OCI-LY3 (cell line): ENCODE measurements at regions not wholly inside any gene's neighbourhood (a gene's known extent, or its start where the extent isn't known, plus 50 kb on each side); places are given as distances from the start of the nearest gene placed in this dataset.

ENCODE experiments used
- H2AFZ ChIP-seq: fragments of 200-600, 300-600 bp; shearing (Covaris generic); 2 replicates; pipeline ENCODE4 v1.6.0; 2014; ENCODE audit warnings: antibody characterized with exemption, low read depth, low read length
- H3K27ac ChIP-seq: fragments of 200-600, 300-600 bp; sonication (generic); 2 replicates; pipeline ENCODE4 v1.5.1; 2014; ENCODE audit warnings: mild to moderate bottlenecking, low read length, moderate library complexity, mixed read lengths
- H3K27me3 ChIP-seq: fragments of 200-600, 300-600 bp; sonication (generic); 2 replicates; pipeline ENCODE4 v1.6.1; 2014; ENCODE audit warnings: low read depth, low read length, mixed read lengths
- H3K36me3 ChIP-seq: fragments of 200-600, 300-600 bp; sonication (generic); replicated peaks from 2 replicates; pipeline ENCODE3; 2014; ENCODE audit warnings: low read depth, low read length, mixed read lengths
- H3K4me1 ChIP-seq: fragments of 300-600, 200-600 bp; sonication (generic); 2 replicates; pipeline ENCODE4 v1.6.1; 2014; ENCODE audit warnings: low read length, mixed read lengths
- H3K4me2 ChIP-seq: fragments of 200-600, 300-600 bp; sonication (generic); 2 replicates; pipeline ENCODE4 v1.6.1; 2014; ENCODE audit warnings: low read length, mixed read lengths
- H3K4me3 ChIP-seq: fragments of 300-600, 200-600 bp; sonication (generic); 2 replicates; pipeline ENCODE4 v1.5.1; 2014; ENCODE audit warnings: antibody characterized with exemption, mild to moderate bottlenecking, low read length, moderate library complexity
- H3K79me2 ChIP-seq: fragments of 300-600, 200-600 bp; shearing (Covaris generic); 2 replicates; pipeline ENCODE4 v1.6.1; 2014; ENCODE audit warnings: mild to moderate bottlenecking, low read length, mixed read lengths
- H3K9ac ChIP-seq: fragments of 300-600, 200-600 bp; shearing (Covaris generic); 2 replicates; pipeline ENCODE4 v1.6.0; 2014; ENCODE audit warnings: mild to moderate bottlenecking, low read length, moderate library complexity
- H3K9me3 ChIP-seq: fragments of 200-600, 300-600 bp; shearing (Covaris generic); 2 replicates; pipeline ENCODE4 v1.6.1; 2014; ENCODE audit warnings: low read length, mixed read lengths; ENCODE audit not compliant: insufficient read depth
- H4K20me1 ChIP-seq: fragments of 200-600, 300-600 bp; sonication (generic); 2 replicates; pipeline ENCODE4 v1.6.1; 2016; ENCODE audit warnings: low read length, mixed read lengths; ENCODE audit not compliant: insufficient read depth
- EZH2phosphoT487 ChIP-seq: fragments of 200-600 bp; shearing (Covaris generic); IDR thresholded peaks from 2 replicates; pipeline ENCODE4 v1.6.1; 2018; ENCODE audit warnings: antibody characterized with exemption, mixed run types, low read depth
- TF ChIP-seq, protein P1 (sequence below): fragments of 200-600, 300-600 bp; sonication (generic); IDR thresholded peaks from 2 replicates; pipeline ENCODE4 v1.5.1; 2014; ENCODE audit warnings: antibody characterized with exemption, low read length, low read depth

DNA sequence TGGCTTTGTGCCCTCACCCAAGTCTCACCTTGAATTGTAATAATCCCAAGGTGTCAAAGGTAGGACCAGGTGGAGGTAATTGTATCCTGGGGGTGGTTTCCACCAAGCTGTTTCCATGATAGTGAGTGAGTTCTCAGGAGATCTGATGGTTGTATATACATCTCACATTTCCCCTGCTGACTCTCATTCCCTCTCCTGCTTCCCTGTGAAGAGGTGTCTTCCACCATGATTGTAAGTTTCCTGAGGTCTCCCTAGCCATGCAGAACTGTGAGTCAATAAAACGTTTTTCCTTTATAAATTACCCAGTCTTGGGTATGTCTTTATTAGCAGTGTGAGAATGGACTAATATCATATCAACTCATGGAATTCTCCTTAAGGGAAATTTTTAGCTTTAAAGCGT is 302.6 kb downstream of the LIG4 start:
- H2AFZ ChIP-seq, result no peak overlapping the region
- H3K4me3 ChIP-seq, result no peak overlapping the region
- no peaks in the 10 kb centered on the region for H3K4me1 ChIP-seq
- TF ChIP-seq EZH2phosphoT487, result no peak
- TF ChIP-seq, protein P1, sequence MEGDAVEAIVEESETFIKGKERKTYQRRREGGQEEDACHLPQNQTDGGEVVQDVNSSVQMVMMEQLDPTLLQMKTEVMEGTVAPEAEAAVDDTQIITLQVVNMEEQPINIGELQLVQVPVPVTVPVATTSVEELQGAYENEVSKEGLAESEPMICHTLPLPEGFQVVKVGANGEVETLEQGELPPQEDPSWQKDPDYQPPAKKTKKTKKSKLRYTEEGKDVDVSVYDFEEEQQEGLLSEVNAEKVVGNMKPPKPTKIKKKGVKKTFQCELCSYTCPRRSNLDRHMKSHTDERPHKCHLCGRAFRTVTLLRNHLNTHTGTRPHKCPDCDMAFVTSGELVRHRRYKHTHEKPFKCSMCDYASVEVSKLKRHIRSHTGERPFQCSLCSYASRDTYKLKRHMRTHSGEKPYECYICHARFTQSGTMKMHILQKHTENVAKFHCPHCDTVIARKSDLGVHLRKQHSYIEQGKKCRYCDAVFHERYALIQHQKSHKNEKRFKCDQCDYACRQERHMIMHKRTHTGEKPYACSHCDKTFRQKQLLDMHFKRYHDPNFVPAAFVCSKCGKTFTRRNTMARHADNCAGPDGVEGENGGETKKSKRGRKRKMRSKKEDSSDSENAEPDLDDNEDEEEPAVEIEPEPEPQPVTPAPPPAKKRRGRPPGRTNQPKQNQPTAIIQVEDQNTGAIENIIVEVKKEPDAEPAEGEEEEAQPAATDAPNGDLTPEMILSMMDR, result no peak
- no peaks in the 10 kb centered on the region for H3K27me3 ChIP-seq
- H3K9me3 ChIP-seq, result no peaks in the 10 kb centered on the region
- H3K36me3 ChIP-seq, result no peaks in the 10 kb centered on the region
- H3K79me2 ChIP-seq, result no peaks in the 10 kb centered on the region
- H3K27ac ChIP-seq, result no peak overlapping the region
- H3K4me2 ChIP-seq, result no peak overlapping the region
- H3K9ac ChIP-seq, result no peak overlapping the region
- H4K20me1 ChIP-seq, result no peaks in the 10 kb centered on the region

DNA sequence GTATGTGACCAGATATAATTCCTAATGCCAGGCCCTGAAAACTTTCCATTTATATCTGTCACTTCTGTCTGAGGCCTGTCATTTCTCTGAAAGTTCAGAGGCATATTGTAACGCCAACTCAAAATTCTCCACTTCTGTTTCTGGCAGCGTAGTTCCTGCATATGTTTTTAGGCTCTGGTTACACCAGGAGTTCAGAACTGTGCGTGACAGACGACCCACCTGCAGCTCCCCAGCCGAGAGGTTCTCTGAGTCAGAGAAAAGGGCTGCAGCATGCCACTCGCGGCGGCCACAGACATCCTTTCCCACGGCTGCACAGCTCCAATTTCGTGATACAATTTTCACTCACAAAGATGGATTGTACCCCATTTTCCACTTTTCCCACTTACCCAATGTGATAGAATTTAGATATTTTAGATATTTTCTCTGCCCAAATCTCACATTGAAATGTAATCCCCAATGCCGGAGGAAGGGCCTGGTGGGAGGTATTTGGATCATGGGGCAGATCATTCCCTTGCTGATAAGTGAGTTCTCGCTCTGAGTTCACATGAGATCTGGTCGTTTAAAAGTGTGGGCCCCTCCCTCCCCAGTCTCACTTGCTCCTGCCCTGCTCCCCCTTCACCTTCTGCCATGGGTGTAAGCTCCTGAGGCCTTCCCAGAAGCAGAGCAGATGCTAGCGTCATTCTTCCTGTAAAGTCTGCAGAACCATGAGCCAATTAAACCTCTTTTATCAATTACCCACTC is 308.1 kb downstream of the LIG4 start:
- H3K9me3 ChIP-seq, result no peaks in the 10 kb centered on the region
- no peak for TF ChIP-seq EZH2phosphoT487
- TF ChIP-seq, protein P1, result no peak

DNA sequence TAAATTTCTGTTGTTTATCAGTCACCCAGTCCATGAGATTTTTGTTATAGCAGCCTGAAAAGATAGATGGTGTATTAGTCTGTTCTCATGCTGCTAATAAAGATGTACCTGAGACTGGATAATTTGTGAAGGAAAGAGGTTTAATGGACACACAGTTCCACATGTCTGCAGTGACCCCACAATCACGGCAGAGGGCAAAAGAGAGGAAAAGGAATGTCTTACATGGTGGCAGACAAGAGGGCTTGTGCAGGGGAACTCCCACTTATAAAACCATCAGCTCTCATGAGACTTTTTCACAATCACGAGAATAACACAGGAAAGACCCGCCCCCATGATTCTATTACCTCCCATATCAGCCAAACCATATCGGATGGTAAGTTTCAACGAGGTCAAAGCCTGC is 309.2 kb downstream of the LIG4 start:
- Histone ChIP-seq H3K36me3 (no peaks in the 10 kb centered on the region), H3K4me1 (no peaks in the 10 kb centered on the region), H3K9me3 (no peaks in the 10 kb centered on the region)

More for the DNA sequence above, 308.1 kb downstream of the LIG4 start:
- H3K27me3 ChIP-seq, result no peaks in the 10 kb centered on the region
- H3K9ac ChIP-seq, result no peak overlapping the region
- H3K36me3 ChIP-seq, result no peaks in the 10 kb centered on the region
- no peak overlapping the region for H3K27ac ChIP-seq
- no peak overlapping the region for H2AFZ ChIP-seq
- H3K4me1 ChIP-seq, result no peaks in the 10 kb centered on the region
- H3K4me2 ChIP-seq, result no peak overlapping the region
- no peaks in the 10 kb centered on the region for H4K20me1 ChIP-seq
- H3K4me3 ChIP-seq, result no peak overlapping the region
- H3K79me2 ChIP-seq, result no peaks in the 10 kb centered on the region

DNA sequence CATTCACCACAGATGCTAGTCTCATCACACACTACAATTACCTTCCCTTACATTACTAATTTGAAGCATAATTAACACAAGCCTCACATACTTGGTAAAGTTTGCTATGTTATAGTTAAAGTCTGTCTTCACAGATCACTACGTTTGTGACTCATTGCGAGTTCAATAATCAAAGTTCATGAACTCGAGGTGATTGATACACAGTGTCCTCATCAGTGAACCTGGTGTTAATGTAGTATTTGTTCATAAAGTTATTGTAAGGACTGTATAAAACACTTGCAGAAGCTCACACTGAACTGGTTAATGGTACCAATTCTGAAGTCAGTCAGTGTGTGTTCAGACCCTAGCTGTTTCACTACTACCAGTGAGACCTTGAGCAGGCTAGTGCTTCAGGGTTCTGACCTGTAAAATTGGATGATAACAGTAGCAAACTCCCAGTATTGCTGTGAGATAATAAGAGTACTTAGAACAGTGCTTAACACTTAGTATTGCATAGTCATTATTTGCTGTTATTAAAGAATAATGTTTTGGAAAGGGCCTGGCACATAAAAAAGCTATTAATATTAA is 313.3 kb downstream of the LIG4 start:
- no peaks in the 10 kb centered on the region for H3K36me3 ChIP-seq
- H3K4me2 ChIP-seq, result no peak overlapping the region
- no peaks in the 10 kb centered on the region for H3K4me1 ChIP-seq
- no peaks in the 10 kb centered on the region for H3K27me3 ChIP-seq
- H3K4me3 ChIP-seq, result no peak overlapping the region
- no peak overlapping the region for H2AFZ ChIP-seq
- no peak overlapping the region for H3K9ac ChIP-seq
- no peak for TF ChIP-seq EZH2phosphoT487
- TF ChIP-seq, protein P1, result no peak
- H3K9me3 ChIP-seq, result no peaks in the 10 kb centered on the region
- no peaks in the 10 kb centered on the region for H4K20me1 ChIP-seq
- H3K79me2 ChIP-seq, result no peaks in the 10 kb centered on the region
- no peak overlapping the region for H3K27ac ChIP-seq

More for the DNA sequence above, 309.2 kb downstream of the LIG4 start:
- no peaks in the 10 kb centered on the region for H3K79me2 ChIP-seq
- H2AFZ ChIP-seq, result no peak overlapping the region
- no peak overlapping the region for H3K9ac ChIP-seq
- no peak overlapping the region for H3K4me3 ChIP-seq
- no peaks in the 10 kb centered on the region for H3K27me3 ChIP-seq
- no peaks in the 10 kb centered on the region for H4K20me1 ChIP-seq
- no peak overlapping the region for H3K4me2 ChIP-seq
- TF ChIP-seq, protein P1, result peak; percentile 3; the same call in 1 of the 2 replicates
- no peak for TF ChIP-seq EZH2phosphoT487
- H3K27ac ChIP-seq, result no peak overlapping the region
